ENCODE measurements at regions not wholly inside any gene's neighbourhood (a gene's known extent, or its start where the extent isn't known, plus 50 kb on each side); places are given as distances from the start of the nearest gene placed in this dataset.

DNA sequence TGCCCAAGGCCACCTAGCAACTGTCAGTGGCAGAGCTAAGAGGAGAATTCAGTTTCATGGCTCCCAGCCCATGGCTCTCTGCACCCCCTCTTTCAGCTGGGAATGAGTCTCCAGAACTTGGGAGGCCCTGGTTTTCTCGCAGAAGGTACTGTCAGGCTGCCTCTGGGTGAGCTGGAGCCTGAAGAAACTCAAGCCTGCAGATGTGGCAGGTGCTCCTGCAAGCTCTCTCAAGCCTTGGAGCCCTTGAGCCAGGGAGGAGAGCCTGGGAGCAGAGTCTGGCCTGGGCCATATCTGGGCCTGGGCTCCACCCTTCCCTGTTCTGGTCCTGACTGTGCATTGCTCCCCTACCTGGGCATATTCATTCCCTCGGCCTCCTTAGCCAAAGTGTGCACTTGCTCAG lies 74.4 kb upstream of the TLE3 start:
- H3K4me1 ChIP-seq (ENCODE audit: insufficient read depth, low read length, poor library complexity, severe bottlenecking), result no peaks in the 10 kb centered on the region
- intact Hi-C loops (cut with micrococcal nuclease; ENCODE audit: unreplicated experiment), result no loop called here
- no peaks in the 10 kb centered on the region for H4K20me1 ChIP-seq (ENCODE audit: insufficient read depth, low read length)
- no peaks in the 10 kb centered on the region for H3K9me2 ChIP-seq (ENCODE audit: insufficient read depth, low read length)
- no peak overlapping the region for H3K27ac ChIP-seq (ENCODE audit: low read depth, low read length, poor library complexity, severe bottlenecking)
- no peak overlapping the region for H3K4me2 ChIP-seq (ENCODE audit: low read length)
- H3K36me3 ChIP-seq (ENCODE audit: insufficient read depth, low read length), result no peaks in the 10 kb centered on the region
- ChIA-PET CTCF (ENCODE audit: unreplicated experiment) (no interaction called here), POLR2A (no interaction called here)
- H2AFZ ChIP-seq (ENCODE audit: low read length), result no peak overlapping the region
- no peaks in the 10 kb centered on the region for H3K79me2 ChIP-seq (ENCODE audit: insufficient read depth, low read depth, low read length)
- H3K9me3 ChIP-seq (ENCODE audit: low read length), result no peaks in the 10 kb centered on the region
- H3K4me3 ChIP-seq (ENCODE audit: low read depth, low read length, poor library complexity, severe bottlenecking), result no peak overlapping the region
- TF ChIP-seq EZH2phosphoT487 (IDR thresholded peaks at IDR 0.05; ENCODE audit: borderline replicate concordance, low read depth, low read length), result no peak
- TF ChIP-seq, protein P1, sequence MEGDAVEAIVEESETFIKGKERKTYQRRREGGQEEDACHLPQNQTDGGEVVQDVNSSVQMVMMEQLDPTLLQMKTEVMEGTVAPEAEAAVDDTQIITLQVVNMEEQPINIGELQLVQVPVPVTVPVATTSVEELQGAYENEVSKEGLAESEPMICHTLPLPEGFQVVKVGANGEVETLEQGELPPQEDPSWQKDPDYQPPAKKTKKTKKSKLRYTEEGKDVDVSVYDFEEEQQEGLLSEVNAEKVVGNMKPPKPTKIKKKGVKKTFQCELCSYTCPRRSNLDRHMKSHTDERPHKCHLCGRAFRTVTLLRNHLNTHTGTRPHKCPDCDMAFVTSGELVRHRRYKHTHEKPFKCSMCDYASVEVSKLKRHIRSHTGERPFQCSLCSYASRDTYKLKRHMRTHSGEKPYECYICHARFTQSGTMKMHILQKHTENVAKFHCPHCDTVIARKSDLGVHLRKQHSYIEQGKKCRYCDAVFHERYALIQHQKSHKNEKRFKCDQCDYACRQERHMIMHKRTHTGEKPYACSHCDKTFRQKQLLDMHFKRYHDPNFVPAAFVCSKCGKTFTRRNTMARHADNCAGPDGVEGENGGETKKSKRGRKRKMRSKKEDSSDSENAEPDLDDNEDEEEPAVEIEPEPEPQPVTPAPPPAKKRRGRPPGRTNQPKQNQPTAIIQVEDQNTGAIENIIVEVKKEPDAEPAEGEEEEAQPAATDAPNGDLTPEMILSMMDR (conservative IDR thresholded peaks at IDR 0.05; ENCODE audit: low read length), result no peak
- no peak for DNase-seq (ENCODE audit: low spot score)
- BruUV-seq (replicated peaks), result no TSS peak

DNA sequence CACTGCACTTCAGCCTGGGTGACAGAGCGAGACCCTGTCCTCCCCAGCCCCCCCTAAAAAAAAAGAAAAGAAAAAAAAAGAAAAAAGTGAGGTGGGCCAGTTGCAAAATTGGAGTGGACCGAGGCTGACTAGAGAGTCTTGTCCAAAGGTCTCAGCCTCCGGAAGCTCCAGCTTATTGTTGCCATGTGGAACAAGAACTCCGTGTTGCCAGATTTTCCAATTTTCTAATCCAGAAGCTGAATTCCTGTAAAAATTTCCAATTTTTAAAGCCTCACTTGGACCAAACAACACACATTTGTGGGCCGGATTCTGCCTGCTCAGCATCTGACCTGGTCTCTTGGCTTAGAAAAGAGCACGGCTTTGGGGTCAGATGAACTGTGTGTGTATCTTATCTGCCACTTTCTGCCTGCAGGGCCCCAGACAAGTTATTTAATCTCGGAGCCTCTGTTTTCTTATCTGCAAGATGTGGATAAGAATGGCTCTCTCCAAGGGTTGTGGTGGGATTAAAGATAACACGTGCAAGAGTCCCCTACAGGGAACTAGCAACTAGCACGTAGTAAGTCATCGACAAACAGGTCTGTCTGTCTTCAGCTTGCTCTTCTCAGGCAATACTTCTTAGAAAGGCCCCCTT lies 73.7 kb upstream of the TLE3 start:
- TF ChIP-seq, protein P1 (conservative IDR thresholded peaks at IDR 0.05; ENCODE audit: low read length), result no peak
- no peak for TF ChIP-seq EZH2phosphoT487 (IDR thresholded peaks at IDR 0.05; ENCODE audit: borderline replicate concordance, low read depth, low read length)
- H3K79me2 ChIP-seq (ENCODE audit: insufficient read depth, low read depth, low read length), result no peaks in the 10 kb centered on the region
- no peak for DNase-seq (ENCODE audit: low spot score)
- no peaks in the 10 kb centered on the region for H3K9me3 ChIP-seq (ENCODE audit: low read length)
- H3K4me1 ChIP-seq (ENCODE audit: insufficient read depth, low read length, poor library complexity, severe bottlenecking), result no peaks in the 10 kb centered on the region
- H3K9me2 ChIP-seq (ENCODE audit: insufficient read depth, low read length), result no peaks in the 10 kb centered on the region
- no peak overlapping the region for H2AFZ ChIP-seq (ENCODE audit: low read length)
- no peaks in the 10 kb centered on the region for H3K36me3 ChIP-seq (ENCODE audit: insufficient read depth, low read length)
- no TSS peak for BruUV-seq (replicated peaks)
- H3K4me3 ChIP-seq (ENCODE audit: low read depth, low read length, poor library complexity, severe bottlenecking), result no peak overlapping the region
- intact Hi-C loops (cut with micrococcal nuclease; ENCODE audit: unreplicated experiment), result no loop called here
- no peak overlapping the region for H3K4me2 ChIP-seq (ENCODE audit: low read length)
- ChIA-PET POLR2A (no interaction called here), CTCF (ENCODE audit: unreplicated experiment) (no interaction called here)
- no peak overlapping the region for H3K27ac ChIP-seq (ENCODE audit: low read depth, low read length, poor library complexity, severe bottlenecking)
- H4K20me1 ChIP-seq (ENCODE audit: insufficient read depth, low read length), result no peaks in the 10 kb centered on the region

DNA sequence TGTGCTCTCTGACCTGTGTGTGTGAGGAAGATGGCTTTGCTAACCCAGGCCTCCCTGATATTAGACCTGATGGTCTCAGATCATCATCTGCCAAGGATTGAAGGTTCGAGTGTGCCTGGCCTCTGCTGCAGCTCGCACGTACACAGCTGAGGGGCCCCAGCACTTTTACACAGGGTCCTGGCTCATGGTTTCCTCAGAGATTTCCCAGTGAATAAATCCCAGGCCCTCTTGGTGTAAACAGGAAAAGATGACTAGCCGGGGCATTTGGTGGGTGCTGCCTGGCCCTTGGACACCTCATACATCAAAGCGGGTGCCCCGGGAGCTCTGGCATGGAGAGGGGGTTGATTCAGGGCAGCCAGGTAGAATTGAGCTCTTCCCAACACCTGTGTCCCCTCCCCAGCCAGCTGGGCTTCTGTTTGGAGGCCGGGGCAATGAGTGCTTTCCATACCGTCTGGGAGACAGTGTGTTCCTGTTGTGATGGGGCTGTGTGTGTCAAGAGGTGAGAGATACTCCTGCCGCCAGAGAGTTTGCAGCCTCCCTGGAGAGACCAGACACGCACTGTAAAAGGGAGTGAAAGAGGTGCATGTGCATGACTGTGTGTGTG lies 72.5 kb upstream of the TLE3 start:
- H3K9me3 ChIP-seq (ENCODE audit: low read length), result no peaks in the 10 kb centered on the region

More for the DNA sequence above, 72.5 kb upstream of the TLE3 start:
- Histone ChIP-seq H3K4me3 (ENCODE audit: low read depth, low read length, poor library complexity, severe bottlenecking) (no peak overlapping the region), H3K36me3 (ENCODE audit: insufficient read depth, low read length) (no peaks in the 10 kb centered on the region), H3K27ac (ENCODE audit: low read depth, low read length, poor library complexity, severe bottlenecking) (no peak overlapping the region), H3K79me2 (ENCODE audit: insufficient read depth, low read depth, low read length) (no peaks in the 10 kb centered on the region), H3K4me1 (ENCODE audit: insufficient read depth, low read length, poor library complexity, severe bottlenecking) (no peaks in the 10 kb centered on the region), H2AFZ (ENCODE audit: low read length) (no peak overlapping the region), H3K4me2 (ENCODE audit: low read length) (no peak overlapping the region), H4K20me1 (ENCODE audit: insufficient read depth, low read length) (no peaks in the 10 kb centered on the region), H3K9me2 (ENCODE audit: insufficient read depth, low read length) (no peaks in the 10 kb centered on the region)
- no peak for DNase-seq (ENCODE audit: low spot score)
- ChIA-PET CTCF (ENCODE audit: unreplicated experiment) (no interaction called here), POLR2A (interaction anchor here (0.7 kb wide), 1 partner anchor 19 kb away, joined by 3 read pairs; no protein-coding TSS in a partner anchor)
- no peak for TF ChIP-seq EZH2phosphoT487 (IDR thresholded peaks at IDR 0.05; ENCODE audit: borderline replicate concordance, low read depth, low read length)
- TF ChIP-seq, protein P1 (conservative IDR thresholded peaks at IDR 0.05; ENCODE audit: low read length), result no peak
- intact Hi-C loops (cut with micrococcal nuclease; ENCODE audit: unreplicated experiment), result no loop called here
- BruUV-seq (replicated peaks), result no TSS peak

Data from OCI-LY7 (cell line).